ENCODE measurements at regions not wholly inside any gene's neighbourhood (a gene's known extent, or its start where the extent isn't known, plus 50 kb on each side); places are given as distances from the start of the nearest gene placed in this dataset.
A peak's percentile ranks its signal among the peaks of the same experiment; 100 is the strongest.

DNA sequence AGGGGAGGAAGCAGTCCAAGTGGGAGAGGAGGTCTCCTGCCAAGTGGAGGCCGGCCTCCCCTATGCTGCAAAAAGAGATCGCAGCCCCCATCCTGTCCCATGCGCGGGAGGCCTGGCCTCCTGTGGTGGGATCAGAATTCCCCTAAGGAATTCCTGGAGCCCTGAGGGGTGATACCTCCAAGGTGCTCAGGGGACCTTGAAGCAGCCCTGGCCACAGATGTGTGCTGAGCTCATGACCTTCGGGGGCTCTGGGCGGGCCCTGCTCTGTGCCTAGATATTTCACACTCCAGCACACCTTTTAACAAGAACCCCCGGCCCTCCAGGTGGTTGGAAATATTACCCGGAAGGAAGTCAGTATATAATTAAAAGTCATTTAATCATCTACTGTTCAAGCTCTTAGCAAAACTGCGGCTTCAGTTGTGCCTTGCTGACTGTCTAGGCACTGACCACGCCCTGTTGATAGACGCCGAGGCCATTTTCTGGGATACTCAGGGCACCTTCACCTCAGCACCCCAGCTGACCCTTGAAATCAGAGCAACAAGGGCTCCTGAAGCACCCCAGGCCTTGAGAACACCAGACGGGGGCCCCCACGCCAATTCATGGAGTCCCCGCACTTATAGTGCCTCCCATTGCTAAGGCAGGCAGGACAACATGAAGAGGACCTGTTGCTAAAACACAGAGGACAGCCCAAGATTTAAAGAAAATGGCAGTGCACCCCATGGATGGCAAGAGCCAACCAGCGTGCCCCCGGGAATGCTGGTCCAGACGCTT lies 119.1 kb downstream of the NDUFA10 start:
- DNase-seq: no peak

DNA sequence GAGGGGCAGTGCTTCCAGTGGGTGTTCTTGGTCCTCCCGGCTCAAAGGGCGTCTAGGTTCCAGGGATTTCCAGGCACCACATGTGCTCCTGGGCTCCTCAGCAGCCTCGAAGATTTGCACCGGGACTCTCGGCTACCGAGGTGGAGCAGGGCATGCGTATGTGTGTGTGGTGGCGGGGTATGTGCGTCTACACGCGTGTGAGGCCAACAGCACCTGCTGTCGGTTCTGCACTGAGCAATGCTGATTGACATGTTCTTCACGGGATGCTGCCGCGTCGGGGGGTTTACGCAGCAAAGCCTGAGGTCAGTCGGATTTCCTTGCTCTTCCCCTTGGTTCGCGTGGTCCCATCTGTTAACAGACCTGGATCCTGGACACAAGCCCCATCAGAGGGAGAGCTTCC lies 119.8 kb downstream of the NDUFA10 start:
- no peak for DNase-seq

DNA sequence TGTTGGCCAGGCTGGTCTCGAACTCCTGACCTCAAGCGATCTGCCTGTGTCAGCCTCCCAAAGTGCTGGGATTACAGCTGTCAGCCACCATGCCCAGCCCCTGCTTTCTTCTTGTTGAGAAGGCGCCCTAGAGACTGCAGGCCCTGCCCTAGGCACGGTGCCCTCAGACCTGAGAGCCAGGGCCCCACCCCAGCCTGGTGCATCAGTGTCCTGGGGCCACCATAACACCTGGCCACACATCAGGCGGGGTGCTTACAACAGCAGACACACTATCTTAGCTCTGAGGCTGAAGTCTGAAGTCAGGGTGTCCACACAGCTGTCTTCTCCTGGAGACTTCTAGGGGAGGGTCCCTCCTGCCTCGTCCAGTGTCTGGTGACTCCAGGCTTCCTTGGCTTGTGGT lies 120.6 kb downstream of the NDUFA10 start:
- no peak for DNase-seq

DNA sequence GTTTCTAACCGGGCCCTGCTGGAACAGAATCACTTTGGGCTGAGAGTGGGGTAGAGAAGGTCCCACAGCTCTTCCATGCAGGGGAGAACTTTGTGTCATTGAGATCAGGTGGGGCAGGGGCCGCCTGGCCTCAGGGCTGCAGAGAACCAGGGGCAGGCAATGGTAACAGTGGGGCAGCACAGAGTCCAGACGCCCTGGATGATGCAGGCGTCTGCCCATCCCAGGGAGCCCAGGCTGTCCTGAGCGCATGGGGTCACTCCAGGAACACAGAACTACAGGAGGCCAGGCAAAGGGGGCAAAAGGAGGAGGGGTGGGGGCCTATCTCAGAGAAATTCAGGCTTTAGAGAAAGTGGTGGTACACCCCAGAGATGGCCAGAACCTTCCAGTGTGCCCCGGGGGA lies 121.3 kb downstream of the NDUFA10 start:
- DNase-seq: no peak

DNA sequence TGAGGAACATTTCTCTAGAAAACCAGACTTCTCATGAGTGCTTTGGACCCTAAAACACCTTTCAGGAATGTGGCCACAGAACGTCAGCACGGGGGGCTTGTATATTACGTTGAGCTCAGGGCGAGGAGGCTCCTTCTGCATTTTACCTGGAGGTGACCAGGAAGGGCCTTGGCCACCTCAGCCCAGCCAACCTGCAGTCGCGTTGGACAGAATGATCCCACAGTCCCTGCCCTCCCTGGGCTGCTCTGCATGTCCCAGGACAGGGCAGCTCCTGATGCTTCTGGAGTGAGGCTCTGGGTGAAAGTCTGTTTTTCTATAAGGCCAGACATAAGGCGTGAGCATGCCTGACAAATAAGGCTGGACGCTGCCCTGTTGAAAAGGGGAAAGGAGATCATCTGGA lies 121.9 kb downstream of the NDUFA10 start:
- no peak for DNase-seq

DNA sequence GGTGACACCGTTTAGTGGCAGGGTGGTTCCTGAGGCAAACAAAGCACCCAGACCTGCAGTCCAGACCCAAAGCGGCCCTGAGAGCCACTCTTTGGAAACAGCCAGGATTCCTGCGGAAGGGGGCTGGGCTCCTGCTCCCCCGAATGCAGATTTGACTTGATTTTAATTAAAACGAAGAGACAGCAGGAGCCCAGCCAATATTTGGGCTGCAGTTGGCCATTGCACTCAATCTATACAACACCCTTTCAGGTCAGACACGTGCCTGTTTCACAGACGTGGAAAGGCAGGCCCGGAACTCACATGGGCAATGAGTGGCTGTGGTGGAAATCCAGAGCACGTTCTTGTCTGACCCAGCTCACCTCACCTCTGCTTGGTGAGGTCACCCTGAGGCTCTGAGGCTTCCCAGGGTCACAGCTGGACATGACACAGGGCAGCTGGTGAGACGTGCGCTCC lies 122.4 kb downstream of the NDUFA10 start:
- DNase-seq: no peak

DNA sequence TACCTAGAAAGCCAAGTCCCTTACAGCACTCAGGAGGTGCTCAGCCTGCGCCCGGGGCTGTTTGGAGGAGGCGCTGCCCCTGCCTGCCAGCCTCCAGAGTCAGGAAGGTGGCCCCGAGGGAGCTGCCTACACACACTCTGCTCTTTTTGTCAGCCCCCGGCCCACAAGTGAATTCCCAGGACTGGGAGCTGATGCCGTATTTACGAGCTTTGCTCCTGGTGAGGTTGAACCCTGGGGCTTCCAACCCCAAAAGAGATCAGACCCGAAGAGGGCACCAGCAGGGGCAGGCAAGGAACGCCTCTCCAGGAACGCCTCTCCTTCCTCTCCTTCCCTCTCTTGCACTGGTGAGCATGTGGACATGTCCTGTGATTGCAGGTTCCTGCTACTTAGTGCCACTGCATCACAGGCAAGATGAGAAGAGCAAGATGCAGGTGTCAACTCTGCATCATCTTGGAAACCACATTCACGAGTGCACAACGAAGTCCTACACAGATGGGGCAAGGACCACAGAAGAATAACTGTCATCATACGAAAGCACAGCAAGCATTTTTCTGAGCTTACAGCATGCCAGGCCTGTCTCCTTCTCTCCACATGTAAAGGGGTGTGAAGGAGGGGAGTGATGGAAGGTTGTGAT lies 126.7 kb downstream of the NDUFA10 start:
- DNase-seq: no peak

DNA sequence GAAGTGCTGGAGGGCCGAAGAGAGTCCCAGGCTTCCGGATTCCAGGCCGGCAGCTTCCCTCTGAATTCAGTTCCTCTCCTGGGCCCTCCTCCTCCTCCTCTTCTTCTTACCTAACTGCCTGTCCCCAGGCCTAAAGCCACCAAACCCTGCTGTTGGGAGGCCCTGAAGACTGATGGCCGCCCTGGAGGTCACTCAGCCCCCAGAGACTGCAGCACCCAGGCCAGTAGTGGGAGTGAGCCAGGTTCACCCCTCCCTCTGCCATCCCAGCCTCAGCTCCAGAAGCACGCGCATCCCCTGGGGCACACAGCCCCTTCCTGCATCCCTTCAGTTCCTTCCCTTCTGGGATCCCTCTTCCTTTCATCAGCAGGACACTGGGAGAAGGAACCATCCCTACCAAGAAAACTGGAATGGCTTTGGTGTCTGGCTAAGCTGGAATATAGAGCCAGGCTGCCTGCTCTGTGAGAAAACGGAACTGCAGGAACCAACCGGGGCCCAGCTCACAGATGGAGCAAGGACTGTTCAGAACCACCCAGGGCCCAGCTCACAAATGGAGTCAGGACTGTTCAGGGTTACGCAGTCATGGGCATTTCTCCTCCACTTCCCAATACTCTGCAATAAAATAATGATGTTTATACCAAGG lies 127.4 kb downstream of the NDUFA10 start:
- DNase-seq: no peak

DNA sequence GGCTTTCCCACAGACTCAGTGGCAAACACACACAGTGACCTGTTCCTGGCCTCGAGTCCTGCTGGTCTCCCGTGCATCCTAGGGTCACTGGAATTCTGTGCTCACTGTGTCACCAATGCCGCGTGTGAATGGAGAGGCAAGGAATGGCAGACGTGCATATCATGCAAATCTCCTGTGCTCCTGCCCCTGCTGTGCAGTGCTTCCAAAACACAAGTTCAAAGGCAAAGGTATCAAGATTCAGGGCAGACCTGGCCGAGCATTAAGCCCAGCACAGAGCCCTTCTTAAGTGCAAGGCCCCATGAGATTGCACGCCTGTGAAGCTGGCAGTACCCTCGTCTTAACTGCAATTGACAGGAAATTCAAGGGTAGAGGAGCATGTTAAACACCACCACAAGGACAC lies 129.1 kb downstream of the NDUFA10 start:
- DNase-seq: no peak

DNA sequence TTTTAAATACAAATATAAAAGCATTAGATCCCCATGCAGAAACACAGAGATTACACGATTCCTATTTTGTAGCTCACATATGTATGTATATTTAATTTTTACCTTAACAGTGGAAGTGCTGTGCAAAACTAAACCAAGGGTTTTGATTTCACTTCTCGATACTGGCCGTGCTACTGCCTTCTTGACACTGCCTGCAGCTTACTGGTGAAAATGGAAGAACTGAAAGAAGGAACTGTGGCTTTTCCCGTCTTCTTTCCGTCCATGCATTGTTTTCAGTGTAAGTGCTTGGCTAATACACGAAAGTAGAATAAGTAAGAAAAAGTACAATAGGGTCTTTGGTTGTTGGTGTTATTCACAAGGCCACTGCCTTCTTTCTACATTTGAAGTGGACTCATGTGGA lies 129.5 kb downstream of the NDUFA10 start:
- DNase-seq: no peak

DNA sequence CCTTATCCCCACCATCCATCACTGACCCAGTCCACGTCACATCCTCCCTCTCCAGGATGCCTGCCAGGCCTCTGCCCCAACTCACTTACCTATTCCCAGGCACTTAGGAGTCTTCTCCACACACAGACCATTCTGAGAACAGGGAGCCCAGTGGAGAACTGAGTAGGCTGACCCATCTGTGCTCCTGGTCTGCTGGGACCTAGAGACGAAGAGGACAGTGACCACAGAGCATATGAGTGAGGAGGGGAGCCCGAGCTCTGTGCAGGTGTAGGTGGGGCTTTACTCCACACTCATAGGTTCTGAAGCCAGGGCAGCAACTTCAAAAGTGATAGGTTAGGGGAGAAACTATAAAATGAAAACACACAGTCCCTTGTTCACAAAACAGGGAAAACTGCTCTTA lies 130.0 kb downstream of the NDUFA10 start:
- DNase-seq: no peak

DNA sequence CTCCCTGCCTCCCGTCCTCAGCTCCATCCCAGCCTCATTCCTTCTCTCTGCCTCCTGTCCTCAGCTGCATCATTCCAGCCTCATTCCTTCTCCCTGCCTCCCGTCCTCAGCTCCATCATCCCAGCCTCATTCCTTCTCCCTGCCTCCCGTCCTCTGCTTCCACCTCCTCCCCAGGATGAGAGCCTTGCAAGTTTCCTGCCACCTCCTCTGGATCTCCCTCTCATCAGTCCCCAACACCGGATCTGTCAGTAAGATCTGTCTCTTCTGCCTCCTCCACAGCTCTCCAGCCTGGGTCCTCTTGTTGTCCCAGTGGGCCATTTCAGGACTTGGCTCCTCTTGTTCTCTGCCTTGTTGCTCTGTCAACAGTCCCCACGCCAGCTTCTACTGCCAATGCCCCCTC lies 130.9 kb downstream of the NDUFA10 start:
- no peak for DNase-seq

DNA sequence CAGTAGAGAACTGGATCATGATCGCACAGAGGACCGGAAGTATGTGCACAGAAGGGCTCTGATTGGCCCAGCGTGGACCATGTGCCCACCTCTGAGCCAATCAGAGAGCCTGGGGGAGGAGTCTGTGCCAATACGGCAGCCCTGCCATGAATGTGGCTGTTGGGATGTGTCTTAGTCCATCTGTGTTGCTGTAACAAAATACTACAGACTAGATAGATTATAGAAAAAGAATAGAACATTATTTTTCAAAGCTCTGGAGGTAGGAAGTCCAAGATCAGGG lies 132.0 kb downstream of the NDUFA10 start:
- DNase-seq: no peak

DNA sequence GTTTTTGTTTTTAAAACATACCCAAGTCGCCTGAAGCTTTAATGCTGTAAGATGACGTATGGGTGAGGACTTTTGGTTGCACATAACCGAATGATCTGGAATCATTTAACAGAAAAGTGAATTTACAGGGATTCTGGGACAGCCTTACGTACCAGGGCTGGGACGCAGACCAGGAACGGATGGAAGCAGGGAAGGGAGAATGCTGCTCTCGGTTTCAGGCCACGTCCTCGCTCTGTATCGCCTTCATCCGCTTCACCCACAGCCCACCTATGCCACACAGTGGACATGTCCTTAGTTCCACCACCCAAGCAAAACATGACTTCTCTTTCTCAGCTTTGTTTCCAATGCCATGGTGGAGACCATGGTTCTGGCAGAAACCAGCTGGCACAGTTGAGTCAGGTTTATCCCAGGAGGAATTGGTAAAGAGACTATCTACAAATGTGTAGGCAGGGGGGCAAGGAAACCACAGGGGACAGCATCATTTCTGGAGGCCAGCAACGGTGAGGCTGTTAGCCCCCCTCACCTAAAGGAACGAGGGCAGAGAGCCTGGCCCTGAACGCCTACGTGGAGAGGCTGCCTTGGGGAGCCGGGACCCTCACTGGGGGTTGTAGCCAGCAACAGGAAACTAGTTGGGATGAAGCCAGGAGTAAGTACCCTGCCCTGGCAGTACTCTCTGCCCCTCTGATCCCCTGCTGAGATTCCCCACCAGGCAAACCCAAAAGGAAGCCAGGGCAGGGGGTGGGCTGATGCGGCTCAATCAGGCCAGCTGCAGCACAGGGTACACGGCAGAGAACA lies 132.5 kb downstream of the NDUFA10 start:
- DNase-seq: peak; percentile 12

DNA sequence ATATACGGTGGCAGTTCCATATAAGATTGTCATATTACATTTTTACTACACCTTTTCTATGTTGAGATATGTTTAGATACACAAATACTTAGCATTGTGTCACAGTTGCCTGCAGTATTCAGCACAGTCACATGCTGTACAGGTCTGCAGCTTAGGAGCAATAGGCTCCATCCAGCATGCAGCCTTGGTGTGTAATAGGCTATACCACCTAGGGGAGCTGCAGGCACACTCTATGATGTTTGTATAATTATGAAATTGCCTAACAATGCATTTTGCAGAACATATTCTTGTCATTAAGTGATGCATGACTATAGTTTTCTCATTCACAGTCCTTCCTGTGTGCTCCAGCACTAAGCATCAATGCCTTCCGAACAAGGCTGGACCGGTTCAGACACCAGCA lies 133.4 kb downstream of the NDUFA10 start:
- DNase-seq: peak; percentile 8

DNA sequence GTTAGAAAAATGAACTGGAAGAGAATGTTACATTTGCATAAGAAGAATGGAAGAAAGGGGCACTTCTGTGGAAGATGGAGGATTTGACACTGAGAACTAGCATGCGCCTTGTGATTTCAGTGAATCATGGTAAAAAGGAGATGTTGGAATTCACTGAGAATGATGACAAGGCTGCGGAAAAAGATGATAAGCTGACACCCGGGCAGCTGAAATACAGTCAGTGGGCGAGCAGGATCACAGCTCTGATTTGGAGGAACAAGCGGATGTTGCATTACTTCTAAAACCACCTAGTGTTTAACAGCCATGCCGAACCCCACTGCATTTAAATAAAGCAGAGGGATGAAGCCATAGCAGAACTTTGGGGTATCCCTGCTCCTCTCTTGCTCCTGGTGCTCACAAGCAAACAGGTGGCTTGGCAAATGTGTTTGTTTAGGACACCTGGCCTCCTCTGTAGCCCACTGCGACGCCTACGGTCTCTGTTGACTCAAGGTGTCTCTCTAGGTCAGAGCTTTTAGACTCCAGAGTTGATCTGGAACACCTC lies 134.9 kb downstream of the NDUFA10 start:
- DNase-seq: no peak

DNA sequence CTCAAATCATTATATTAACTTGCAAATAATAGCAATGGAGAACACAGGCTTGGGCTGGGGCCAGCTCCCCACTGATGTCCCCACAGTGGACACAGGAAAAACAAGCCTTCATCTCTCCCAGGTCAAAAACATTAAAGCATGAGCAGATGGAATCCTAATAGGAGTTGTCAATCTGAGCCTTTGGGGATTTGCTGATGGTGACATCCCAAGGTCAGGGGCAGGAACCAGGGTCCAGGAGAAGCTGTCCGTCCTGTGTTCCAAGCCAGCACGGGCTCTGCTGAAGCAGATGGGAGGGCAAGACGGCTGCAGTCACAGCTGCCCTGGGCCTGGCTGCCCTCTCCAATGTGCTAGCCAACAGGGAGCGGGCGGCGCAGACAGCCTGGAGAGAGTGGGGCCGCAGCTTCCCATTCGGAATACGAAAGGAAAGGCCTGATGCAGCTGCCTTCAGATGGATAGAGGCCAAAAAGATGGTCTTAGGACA lies 135.5 kb downstream of the NDUFA10 start:
- DNase-seq: peak; percentile 72

DNA sequence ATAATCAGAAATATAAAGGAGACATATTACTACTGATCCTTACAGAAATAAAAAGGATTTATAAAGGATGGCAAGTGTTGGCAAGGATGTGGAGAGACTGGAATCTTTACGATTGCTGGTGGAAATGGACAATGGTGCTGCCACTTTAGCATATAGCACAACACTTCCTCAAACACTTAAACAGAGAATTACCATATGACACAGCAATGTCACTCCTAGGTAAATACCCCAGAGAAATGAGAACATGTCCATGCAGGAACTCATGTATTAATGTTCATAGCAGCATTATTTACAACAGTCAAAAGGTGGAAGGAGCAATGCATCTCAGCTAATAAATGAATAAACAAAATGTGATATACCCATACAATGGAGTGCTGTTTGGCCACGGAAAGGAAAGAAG lies 137.5 kb downstream of the NDUFA10 start:
- no peak for DNase-seq

DNA sequence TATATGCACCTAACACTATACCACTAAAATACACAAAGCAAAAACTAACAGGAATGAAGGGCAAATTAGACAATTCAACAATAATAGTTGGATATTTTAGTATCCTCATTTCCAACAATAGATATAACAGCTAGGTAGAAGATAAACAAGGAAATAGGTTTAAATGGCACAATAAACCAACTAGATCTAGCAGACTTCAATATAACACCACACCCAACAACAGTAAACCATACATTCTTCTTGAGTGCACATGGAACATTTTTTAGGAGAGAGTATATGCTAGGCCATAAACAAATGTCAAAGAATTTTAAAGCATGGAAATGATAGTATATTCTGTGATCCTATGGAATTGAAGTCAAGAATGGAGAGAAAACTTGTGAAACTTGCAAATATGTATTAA lies 138.4 kb downstream of the NDUFA10 start:
- no peak for DNase-seq

DNA sequence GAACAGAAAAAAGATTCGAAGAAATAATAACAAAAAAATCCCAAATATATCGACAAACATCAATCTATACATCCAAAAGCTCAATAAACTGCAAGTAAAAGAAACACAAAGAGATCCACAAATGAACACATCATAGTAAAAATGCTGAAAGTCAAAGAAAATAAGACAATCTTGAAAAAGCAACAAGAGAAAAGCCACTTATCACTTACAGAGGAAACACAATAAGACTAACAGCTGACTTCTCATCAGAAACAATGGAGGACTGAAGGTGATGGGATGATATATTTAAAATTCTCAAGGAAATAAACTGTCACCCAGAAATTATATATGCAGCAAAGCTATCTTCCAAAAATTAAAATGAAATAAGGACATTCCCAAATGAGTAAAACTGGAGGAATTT lies 140.3 kb downstream of the NDUFA10 start:
- DNase-seq: no peak

DNA sequence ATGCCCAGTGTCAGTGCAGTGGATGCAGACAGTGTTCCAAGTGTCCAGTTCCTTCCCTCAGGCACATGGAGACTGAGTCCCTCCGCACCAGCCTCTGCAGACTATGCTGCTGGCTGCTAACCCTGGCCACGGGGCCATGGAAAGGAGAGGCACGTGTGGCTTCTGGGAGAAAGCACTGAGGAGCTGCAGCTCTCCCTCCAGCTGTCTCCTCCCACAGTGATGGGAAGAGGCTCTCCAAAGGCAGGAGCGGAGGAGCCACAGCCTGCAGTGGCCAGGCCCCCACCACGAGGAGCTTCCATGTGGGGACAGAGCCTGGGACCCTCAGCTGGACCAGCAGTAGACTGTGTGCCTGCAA lies 141.1 kb downstream of the NDUFA10 start:
- no peak for DNase-seq

DNA sequence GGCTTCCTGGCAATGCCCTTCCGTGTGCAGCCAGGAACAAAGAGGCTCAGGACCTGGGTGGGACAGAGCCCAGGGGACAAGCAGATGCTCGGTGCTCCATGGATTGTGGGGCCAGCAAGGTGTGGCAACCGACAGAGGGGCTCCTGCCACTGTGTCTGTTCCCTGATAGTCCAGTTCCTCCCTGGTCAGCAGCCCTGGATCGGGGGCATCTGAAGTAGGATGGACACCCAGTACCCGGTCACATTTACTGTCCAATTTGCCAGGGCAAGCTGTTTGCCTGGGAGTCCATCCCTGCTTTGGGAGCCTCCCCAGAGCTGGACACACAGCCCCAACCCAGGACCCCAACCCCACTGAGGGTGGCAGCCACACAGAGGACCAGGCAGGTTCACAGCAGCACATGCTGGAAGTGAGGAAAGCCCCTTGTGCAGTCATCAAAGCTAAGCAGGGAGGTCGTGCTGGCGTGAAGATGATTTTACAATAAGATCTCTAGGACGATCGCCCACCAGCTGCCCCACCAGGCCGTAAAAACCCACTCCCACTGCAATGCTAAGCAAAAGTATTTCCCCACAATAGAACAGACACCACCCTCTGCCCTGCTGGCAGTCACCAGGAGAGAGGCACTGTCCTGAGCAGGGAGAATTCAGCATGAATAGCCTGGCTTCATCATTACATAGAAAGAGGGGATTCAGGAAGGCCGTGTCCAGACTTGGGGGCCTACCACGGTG lies 141.7 kb downstream of the NDUFA10 start:
- DNase-seq: no peak

Measured in tongue (tissue), 1 donor.